ENCODE measurements at regions not wholly inside any gene's neighbourhood (a gene's known extent, or its start where the extent isn't known, plus 50 kb on each side); places are given as distances from the start of the nearest gene placed in this dataset.
"Not testable (repeated sequence)": the region's sequence is repeated elsewhere in the genome, so short reads cannot be mapped to it uniquely, and the experiment has no call there.

GRCh38 chr2:118442996-118443553, 354.8 kb downstream of the INSIG2 start:
- DNase-seq, result no peak

DNA sequence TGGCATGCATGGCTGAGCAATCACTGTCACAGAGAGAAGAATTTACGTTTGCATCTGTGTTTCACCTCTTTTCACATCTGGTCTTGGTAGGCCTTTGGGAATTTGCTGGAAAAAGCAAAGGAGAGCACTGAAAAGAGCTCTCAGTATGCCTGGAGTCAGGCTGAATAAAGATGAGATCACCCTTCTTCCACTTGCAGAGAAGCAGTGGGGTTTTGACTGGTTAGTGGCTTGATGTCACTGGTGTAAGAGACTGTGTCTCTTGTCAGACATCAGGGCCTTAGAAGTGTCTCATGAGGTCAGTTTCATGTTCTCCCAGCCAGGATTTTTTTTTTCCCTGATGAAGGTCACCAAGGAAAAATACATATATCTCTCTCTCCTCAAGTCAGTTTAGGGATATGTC, 353.8 kb downstream of the INSIG2 start:
- no peak for DNase-seq

GRCh38 chr2:118440404-118441098, 352.3 kb downstream of the INSIG2 start:
- DNase-seq, result no peak

- no peak for DNase-seq
Measured at GRCh38 chr2:118437501-118437900, 349.2 kb downstream of the INSIG2 start.

GRCh38 chr2:118431997-118432396, 343.7 kb downstream of the INSIG2 start:
- no peak for DNase-seq

- no peak for DNase-seq
Measured at GRCh38 chr2:118431586-118431985, 343.3 kb downstream of the INSIG2 start.

GRCh38 chr2:118431165-118431517, 342.9 kb downstream of the INSIG2 start:
- DNase-seq, result no peak

DNA sequence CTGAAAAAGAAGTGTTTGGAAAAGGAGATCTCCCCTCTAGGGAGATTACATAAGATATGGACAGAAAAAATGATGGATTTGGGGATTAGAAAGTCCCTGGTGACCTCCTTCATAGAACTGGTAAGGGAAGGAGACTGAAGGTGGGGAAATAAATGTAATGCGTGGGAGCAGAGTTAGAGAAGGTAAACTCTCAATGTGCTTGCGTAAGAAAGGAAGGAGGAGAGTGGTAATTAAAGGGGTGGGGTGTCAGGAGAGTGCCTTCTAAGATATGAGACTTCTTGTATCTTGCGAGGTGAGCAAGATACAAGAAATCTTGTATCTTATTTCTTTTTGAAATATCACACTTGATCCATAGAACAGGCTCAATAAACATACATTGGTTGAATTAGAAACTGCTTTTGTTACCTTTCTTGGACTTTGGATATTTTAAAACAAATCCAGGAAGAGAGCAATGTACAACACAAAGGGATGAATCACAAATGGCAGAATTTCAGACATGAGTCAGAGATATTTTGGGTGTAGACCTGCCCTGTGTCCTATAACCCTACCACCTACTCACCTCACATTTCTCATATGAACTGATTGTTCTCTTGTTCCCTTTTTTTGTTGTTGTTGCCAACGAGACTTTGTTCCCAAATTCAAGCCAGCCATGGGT, 342.4 kb downstream of the INSIG2 start:
- no peak for DNase-seq

- DNase-seq, result no peak
Measured at GRCh38 chr2:118425191-118425590, 336.9 kb downstream of the INSIG2 start.

GRCh38 chr2:118423776-118424175, 335.5 kb downstream of the INSIG2 start:
- DNase-seq, result no peak

DNA sequence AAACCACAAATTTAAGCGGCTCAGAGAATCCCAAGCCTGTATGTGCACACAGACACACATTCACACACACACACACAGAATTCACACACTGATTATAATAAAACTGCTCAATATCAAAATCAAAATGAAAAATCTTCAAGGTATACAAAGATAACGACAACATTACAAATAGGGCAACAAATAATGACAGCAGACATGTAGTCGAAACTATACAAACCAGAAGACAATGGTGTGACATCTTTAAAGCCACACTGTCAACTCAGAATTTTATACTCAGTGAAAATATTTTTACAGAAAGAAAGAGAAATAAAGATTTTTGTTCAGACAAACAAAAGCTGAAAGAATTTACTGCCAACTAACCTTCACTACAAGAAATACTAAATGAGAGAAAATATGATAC, 333.4 kb downstream of the INSIG2 start:
- no peak for DNase-seq

DNA sequence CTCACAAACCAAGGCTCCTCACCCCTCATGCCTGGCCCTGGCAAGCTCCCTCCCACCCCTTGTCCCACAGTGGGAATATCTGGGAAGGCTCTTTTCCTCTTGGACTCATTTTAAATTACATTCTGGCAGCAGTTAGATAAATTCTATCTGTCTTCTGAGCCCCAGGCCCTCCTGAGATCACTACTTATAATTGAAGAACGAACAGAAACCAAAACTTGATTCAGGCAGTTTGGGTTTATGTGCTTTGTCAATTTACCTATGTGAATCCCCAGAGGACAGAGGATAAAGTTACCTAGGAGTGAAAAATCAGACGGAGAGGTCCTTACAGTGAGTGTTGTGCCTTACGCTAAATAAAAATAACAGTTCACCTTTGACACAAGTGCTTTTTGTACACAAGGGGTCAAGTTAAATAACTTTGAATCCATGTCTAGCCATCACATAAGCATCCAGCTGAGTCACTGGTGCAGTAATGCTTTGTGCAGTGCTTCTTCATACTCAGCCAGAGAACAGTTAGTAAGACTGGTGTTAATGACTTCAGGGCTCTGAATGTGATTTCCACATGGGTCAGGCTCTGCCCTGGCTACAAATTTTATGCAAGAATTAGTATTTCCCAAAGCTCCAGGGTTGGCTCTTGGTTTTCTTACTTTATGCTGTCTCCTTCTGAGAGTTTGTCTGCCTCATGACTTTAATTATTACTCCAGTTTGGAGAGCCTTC, 329.3 kb downstream of the INSIG2 start:
- no peak for DNase-seq

DNA sequence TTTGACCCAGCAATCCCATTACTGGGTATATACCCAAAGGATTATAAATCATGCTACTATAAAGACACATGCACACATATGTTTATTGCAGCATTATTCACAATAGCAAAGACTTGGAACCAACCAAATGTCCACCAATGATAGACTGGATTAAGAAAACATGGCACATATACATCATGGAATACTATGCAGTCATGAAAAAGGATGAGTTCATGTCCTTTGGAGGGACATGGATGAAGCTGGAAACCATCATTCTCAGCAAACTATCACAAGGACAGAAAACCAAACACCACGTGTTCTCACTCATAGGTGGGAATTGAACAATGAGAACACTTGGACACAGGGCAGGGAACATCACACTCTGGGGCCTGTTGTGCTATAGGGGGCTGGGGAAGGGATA, 326.9 kb downstream of the INSIG2 start:
- not testable (repeated sequence) for DNase-seq

- DNase-seq, result no peak
Measured at GRCh38 chr2:118403658-118404451, 315.6 kb downstream of the INSIG2 start.

DNA sequence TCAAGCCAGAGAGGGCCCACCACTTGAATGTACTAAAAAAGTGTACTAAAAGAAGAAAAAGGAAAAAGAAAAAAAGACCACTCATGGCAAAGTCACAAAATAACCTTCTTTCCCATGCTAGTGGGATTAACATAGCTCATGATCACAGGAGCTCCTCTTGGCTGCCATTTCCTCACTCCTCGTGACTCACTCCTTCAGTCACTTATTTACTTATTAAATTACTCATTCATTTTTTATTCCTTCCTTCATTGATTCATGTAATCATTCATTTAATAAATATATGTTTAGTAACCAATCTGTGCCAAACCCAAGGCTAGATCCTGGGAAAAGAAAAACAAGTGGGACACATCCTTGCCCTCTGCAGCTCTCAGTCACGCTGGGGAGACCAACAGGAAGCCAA, 300.5 kb downstream of the INSIG2 start:
- no peak for DNase-seq

- DNase-seq, result no peak
Measured at GRCh38 chr2:118387509-118387908, 299.2 kb downstream of the INSIG2 start.

DNA sequence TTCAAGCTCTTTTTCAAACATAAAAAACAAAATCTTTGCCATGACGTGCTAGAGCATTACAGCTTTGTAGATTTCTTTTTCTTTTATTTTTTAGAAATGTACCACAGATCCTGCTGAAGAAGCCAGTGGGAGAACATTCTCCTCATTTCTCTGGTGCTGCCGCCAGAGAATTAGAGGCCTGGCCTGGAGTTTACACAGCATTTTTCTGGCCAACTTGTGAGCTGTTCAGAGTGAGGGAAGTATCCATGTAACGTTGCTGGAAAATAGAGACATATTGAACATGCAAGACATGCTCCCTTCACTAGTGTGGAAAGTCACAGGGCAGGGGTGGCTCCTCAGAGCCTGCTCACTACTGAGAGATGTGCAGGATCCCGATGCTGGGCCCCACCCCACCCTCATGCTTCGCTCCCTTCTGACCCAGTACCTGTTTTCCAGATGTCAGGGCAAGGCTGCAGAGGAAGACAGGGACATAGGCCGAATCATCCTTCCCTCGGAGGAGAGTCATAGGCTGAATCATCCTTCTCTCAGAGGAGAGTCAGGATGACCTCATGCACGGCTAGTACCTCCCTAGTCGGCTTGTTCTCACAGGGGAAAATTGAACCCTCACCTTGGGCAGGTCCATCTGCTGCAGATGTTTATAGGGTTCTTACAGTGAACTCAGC, 298.5 kb downstream of the INSIG2 start:
- no peak for DNase-seq

DNA sequence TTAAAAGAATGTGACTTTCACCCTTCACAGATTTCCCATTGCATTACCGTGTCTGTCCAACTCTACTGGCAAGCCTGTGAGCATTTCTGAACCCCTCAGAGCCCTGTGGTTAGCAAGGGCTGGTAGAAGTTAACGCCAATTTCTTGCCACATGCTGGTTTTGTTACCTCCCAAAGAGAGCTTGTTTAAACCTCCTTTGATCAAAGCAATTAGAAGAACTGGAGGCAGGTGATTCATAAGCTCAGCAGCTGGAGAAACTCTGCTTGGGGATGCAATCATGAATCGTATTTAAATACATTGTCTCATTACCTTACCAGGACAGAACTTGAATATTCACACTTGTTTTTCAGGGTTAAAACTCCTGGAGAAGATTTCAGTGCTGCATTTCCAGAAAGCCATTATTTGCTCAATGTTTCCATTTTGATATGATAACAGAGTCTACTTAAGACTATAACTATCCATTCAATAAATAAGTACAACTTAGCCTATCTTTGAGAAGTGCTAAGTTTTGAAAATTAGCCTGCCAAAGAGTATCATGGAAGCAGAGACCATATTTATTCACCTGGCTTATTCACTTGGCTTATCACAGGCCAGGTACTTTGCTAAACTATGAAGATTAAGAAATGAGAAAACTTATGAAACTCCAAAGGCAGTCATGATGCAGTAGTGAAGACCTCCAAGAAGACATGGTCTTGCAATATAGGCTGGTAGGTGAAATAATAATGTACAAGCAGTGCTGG, 292.8 kb downstream of the INSIG2 start:
- no peak for DNase-seq

DNA sequence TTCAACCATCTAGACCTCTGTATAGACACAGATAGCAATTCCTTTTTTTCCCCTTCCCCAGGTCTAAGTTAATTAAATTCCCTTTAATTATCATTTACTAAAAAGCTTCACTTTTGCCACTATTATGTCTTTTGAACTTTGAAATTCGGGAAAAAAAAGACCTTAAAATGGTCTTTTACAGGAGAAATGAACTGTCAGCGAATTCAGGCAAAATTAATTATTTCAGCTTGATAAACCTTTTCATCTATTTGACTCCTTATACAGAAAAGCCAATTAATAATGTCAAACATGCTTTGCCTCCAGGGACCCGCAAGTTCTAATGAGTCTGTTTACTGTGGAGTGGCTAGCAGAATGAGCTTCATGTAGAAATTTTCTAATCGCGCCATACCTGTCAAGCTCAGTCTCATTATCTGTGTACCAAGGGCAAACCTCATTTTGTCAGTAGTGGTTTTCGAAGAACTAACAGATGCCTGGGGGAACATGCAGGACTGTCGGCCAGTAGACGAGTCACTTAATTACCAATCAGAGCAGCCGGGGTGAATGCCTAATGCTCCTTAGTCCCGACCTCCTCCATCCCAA, 287.7 kb downstream of the INSIG2 start:
- DNase-seq, result no peak

GRCh38 chr2:118374974-118375755, 286.9 kb downstream of the INSIG2 start:
- no peak for DNase-seq
